GM21390 (cell line): ENCODE measurements at regions not wholly inside any gene's neighbourhood (a gene's known extent, or its start where the extent isn't known, plus 50 kb on each side); places are given as distances from the start of the nearest gene placed in this dataset.

Experiments used
- ATAC-seq: cut with Tn5 transposase; IDR thresholded peaks from one replicate; pipeline ENCODE4 v1.9.1; 2021; ENCODE audit not compliant: unreplicated experiment

DNA sequence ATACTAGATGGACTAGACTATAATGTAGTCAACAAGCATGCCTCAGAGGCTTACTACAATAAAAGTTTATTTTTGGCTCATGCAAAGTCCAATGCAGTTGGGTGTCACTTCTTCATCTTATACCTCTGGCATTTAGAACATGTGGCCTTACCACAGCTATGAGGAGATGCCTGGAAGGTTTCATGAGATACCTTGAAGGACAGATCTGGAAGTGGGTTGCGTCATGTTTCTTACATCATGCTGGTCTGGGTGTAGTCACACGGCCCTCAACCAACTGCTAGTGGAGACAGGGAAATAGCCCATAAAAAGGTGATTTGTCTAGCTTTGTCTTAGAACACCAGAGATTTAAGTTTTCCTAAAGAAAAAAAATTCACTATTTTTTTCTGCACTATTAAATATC, 91.7 kb upstream of the MMADHC start:
- ATAC-seq = no peak

DNA sequence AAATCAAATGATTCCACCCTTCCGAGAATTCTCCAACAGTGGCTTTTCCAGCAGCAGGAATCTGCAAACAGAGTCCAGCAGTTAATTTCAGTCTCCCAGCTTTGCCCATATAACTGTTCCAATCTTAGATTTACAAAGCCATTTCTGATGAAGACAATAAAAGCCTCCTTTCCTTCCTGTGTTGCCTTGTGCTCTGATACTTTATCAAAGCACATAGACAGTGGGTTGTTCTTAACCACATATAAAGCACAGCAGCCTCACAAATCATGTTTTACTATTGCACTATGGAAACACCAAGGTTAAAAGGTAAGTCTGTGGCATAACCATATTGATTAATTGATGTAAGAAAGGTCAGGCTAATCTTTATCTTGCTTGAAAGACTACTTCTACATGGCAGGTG, 89.8 kb upstream of the MMADHC start:
- no peak for ATAC-seq

DNA sequence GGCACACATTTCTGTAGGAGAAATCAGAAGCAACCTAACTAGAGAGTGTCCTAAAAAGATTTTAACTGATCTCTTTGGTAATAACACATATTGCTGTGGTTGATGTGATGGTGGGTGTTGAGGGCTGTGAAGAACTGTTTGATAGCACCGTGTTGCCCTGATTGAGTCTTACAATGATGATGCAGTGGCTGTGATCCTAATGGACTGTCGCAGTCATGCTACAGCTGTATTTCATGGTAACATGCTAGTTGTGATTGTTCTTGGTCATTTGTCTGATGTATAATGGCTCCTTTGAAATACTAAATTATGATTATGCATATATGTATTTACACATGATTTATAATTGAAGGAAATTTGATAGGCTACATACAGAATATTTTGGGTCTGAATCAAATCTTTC, 82.5 kb upstream of the MMADHC start:
- ATAC-seq = no peak

DNA sequence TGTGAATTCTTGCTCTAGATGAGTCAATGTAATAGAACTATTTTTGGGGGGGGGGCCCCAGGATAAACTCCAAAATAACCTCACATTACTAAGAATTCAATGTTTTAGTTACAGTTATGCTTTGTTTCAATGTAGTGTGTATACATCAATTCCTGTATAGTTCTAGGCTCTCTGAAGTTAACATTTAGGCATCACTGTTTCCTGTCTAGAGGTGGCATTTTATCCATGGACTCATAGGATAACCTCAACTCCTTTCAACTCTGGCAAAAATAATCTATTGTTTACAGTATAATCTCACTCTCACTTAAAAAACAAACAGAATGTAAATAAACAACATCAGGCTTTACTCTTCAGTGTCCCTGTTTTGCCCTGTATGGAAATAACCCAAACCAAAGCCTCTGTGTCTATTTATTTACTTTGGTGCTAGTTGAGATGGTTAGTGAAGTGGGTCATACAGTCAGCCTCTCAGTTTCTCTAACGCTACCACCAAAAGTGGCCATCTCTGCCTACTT, 79.3 kb upstream of the MMADHC start:
- ATAC-seq = no peak

DNA sequence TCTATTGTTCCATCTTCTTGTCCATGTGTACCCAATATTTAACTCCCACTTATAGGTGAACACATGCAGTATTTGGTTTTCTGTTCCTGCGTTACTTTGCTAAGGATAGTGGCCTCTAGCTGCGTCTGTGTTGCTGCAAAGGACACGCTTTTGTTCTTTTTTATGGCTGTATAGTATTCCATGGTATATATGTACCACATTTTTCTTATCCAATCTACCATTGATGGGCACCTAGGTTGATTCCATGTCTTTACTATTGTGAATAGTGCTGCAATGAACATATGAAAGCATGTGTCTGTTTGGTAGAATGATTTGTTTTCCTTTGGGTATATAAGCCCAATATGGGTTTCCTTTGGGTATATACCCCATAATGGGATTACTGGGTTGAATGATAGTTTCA, 77.3 kb upstream of the MMADHC start:
- no peak for ATAC-seq

DNA sequence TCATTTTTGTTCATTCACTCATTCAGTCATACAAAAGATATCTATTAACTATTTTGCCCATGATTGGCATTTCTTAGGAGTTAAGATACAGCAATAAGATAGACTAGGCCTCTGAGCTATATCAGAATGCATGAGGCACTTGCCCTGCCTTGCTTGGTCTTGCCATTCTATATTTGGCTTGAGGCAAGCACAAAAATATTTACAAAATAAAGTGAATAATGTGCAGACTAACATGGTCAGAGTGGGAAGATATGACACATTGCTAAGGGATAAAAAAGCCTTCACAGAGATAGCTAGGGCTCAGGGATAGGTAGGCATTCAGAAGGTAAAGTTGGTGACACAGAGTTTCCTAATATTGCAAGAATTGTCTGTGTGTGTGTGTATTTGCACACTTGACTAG, 75.0 kb upstream of the MMADHC start:
- no peak for ATAC-seq

DNA sequence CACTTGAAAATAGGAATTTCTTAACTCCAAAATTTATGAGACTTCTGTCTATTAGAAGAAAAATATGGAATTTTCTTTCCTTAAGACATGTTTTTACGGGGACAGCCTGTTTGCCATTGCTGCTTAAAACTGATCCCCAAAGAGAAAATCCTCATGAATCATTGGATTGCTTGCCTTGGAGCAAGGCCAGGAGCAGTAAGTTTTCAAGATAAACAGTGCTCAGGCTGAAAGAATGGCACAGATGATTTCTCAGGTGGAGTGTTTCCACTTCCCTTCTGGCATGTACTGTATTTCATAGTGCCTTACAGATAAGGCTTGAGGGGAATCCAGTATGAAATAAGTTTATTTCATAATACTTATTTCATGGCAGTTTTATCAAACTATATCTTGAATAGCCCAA, 74.3 kb upstream of the MMADHC start:
- ATAC-seq = no peak

DNA sequence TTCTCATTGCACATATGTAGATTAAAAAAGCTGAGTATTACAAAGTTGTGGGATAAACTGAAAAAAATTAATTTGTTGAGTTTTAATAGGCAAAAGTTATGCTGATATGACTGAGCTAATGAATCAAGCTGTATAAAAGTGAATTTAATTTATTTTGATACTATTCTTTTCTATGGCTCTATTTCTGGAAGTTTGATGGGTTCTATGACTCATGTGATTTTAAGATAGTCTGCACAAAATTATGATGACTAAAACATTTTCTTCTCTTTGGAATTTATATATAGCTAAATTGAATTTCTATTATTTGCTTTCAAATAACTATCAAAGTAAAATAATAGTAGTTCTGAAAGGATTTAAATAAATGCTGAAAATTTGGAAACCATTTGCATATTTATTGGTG, 71.0 kb upstream of the MMADHC start:
- ATAC-seq = no peak

DNA sequence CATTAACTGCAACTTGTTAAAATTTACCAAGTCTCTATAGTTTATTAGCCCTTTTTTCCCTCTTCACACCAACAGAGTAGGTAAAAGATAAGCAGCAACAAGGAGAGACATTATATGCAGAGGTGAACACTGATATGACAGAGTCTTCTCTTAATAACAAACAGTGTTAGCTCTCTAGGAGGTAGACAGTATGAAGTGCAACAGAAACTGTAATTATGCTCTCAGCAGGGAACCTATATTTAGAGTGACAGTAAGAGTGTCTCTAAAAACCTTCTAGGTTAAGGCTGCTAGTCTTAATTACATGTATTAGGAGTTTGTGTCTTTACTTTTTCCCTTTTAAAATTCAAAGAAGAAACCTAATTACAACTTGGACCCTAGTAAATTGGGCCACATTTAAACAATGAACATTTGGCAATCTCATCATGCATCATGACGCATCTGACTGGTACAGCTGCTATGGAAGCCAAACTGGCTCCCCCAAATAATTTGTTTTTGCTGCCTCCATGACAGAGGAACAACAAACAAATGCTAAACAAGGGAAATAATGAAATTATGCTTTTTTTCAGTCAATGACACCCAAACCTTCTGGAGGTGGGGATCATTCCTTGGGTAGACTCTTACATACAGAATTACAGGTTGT, 69.9 kb upstream of the MMADHC start:
- no peak for ATAC-seq

DNA sequence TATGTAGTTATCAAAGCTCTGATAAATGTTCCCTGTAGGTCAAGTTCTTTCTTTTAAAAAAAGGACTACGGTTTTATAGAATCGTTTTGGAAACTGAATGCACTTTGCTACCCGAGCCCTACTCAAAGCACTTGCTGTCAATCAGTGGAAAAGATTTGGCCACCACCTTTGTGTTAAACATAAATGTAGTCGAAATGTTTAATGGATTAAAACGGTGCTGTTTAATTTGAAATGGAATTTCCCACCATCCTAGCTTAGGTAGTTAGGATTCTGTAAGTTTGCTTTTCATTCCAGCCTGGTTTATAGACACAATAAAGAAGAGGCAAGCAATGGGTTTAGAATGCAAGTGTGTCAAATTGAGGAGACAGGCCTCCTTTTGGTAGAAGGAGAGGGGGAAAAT, 69.4 kb upstream of the MMADHC start:
- no peak for ATAC-seq

DNA sequence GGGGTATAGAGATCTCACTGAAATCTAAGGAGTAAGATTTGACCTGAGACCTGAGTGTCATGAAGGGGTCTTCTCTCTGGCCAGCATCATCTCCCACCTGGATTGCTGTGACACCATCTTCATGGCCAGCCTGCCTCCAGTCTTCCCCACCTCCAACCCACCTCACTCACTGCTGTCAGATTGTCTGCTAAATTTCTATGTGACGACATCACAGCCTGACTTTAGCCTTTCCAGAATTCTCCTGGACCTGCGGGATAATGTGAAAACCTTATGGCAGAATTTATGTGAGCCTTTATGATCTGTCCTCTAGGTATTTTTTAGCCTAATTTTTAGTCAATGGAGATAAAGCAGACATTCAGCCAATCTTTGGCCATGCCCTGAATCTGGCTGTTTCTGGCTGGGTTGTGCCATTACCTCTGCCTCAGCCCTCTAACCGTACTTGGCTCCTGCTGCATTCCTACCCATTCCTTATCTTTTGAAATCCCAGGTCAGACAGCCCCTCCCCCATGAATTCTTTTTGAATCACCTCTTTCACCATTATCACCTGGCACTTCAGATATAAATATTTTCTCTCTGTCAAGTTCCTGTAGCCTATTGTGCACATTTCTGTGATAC, 66.4 kb upstream of the MMADHC start:
- ATAC-seq = no peak

DNA sequence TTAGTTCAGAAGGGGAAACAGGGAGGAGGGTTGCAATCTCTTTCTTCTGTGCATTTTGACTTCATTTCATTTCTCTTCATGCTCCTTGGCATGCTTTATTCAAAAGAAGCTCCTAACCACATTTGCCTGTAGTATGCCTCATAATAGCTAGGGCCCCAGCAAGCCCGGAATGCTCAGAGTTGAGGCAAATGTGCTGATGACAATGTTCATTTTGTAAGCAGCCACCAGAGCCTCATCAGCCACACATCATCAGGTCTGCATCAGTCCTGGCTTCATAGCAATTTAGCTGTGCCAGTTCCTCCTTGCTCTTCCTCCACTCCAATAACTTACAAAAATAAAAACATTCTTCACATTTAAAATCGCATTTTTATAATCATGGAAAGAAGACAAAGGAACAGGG, 65.4 kb upstream of the MMADHC start:
- no peak for ATAC-seq

DNA sequence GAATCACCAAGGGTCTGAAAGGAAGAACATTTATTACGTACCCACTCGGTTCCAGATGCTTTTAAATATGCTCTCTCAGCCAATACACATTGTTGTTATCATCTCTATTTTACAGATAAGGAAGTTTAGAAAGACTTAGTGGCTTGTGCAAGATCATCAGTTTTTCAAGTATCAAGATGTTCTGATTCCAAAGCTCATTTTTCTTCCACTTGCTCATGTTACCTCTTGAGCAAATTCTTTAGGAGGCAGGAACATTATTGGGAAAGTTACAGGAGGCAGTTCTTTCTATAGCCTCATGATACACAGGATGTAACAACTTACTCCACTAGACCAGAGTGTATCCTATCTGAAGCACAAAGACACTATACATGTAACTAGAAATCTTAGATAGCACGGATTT, 65.0 kb upstream of the MMADHC start:
- ATAC-seq = no peak

DNA sequence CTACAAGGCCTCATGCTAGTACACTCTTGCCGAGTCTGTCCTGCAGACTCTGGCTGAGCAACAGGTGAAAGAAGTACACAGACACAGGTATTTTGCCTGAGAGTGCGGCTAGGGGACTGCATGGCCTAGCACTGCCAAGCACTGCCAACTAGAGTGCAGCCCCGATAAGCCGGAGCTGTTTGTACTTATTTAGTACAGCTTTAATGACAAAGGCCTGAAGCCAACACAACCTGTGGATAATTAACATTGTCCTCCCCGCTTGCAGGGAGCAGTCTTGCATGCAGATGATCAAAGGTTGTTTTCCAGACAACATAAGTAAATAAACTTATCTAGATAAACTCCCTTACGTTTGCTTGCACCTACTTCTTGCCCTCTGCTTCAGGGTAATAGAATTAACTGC, 63.7 kb upstream of the MMADHC start:
- no peak for ATAC-seq

DNA sequence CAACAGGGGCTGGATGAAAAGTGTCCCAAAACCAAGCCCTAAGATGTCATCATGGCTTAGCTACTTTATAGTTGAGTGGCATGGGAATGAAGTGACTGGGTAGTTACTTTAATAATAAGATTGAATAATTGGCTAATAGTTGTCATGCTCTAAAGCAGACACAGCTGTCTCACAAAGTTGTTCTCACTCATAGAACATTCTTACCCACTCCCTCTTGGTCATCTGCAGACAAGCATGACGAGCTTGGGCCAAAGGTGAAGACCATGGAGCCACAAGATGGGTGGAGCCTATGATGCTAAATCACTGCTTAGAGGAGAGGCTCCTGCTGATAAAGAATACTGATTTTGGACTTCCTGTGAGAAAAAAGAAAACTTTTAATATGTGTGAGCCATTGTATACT, 62.4 kb upstream of the MMADHC start:
- no peak for ATAC-seq

DNA sequence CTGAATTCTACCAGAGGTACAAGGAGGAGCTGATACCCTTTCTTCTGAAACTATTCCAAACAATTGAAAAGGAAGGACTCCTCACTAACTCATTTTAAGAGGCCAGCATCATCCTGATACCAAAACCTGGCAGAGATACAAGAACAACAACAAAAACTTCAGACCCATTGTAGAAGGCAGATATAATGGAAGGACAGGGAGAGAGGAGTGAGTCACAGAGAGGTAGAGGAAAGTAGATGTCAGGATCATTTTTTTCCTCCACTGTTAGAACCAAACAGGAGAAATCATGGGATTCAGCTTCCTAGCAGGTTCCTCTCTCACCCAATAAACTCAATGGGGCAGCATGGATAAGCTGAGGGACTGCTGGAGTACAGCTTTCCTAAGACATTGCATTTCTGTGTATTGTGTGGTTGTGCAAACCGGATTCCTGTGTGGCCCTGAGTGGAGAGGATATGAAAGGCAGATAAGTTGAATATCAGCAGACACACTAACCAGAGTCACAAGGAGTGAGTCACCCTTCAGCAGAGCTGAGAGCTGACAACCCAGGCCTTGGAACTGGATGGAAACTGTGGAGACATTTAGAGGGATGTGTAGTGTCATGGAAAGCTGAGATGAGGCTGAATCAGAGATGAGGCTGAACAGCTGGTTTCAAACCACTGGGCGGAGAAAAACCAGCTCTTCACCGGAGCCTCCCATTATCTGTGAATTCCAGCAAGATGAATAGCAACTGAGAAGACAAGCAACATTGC, 60.9 kb upstream of the MMADHC start:
- ATAC-seq = no peak

DNA sequence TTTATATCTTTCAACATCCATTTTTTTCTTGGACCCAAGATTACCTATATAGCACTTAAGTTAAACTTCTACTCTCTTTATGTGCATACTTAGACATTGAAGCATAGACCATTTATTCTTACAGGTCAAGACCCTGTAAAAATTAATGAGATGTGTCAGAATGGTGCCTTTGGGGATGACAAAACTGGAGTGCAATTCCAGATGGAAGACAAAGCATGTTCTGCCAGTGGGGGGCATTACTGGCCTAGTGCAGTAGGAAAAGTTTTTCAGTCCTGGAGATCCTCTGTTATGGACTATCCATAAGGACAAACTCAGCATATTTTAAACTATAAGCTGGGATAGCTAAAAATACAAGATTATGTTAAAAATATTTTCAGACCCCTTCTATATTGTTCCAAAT, 57.8 kb upstream of the MMADHC start:
- ATAC-seq = no peak
